ENCODE measurements at regions not wholly inside any gene's neighbourhood (a gene's known extent, or its start where the extent isn't known, plus 50 kb on each side); places are given as distances from the start of the nearest gene placed in this dataset.

GRCh38 chr2:515441-516127 lies 161.6 kb downstream of the TMEM18 start:
- H2AFZ ChIP-seq (ENCODE audit: low read depth): no peak overlapping the region
- H3K4me2 ChIP-seq: no peak overlapping the region
- no peaks in the 10 kb centered on the region for H3F3A ChIP-seq (replicated peaks; ENCODE audit: insufficient read depth)
- H3K4me1 ChIP-seq (ENCODE audit: control insufficient read depth in 1 of 2, insufficient read depth in 2 of 2, low read depth in 1 of 2, low read length in 1 of 2): no peaks in the 10 kb centered on the region
- 32% methylated on average over 3 of the region's 3 CpGs for WGBS (ENCODE audit: low lambda C conversion rate)
- H3K9me2 ChIP-seq: no peaks in the 10 kb centered on the region
- H4K20me1 ChIP-seq (ENCODE audit: insufficient read depth): no peaks in the 10 kb centered on the region
- H3K4me3 ChIP-seq (ENCODE audit: low read depth in 2 of 2, low read length in 1 of 2): no peak overlapping the region
- no peak overlapping the region for H3K9ac ChIP-seq
- 0 out of 2 replicates have a peak, but pooled peaks cover 5% of the 10 kb centered on the region for H3K9me3 ChIP-seq
- no peaks in the 10 kb centered on the region for H3K27me3 ChIP-seq (ENCODE audit: insufficient read depth)
- ChIA-PET POLR2A (no interaction called here), CTCF (interaction anchor here (1.0 to 2.9 kb wide), 3 partner anchors 10 to 58 kb away, joined by 3 to 10 read pairs (median 4); no protein-coding TSS in a partner anchor)
- no peak overlapping the region for H3K27ac ChIP-seq (ENCODE audit: low read depth in 2 of 2, low read length in 1 of 2)
- DNase-seq: no peak
- no peaks in the 10 kb centered on the region for H3K36me3 ChIP-seq (replicated peaks in 1 of 2; ENCODE audit: control insufficient read depth in 1 of 2, insufficient read depth in 2 of 2, low read length in 1 of 2)
- no peaks in the 10 kb centered on the region for H3K79me2 ChIP-seq (ENCODE audit: insufficient read depth)
- TF ChIP-seq NRF1 (IDR thresholded peaks at IDR 0.05; ENCODE audit: low read depth, low read length) (no peak), EP300 (IDR thresholded peaks at IDR 0.05; ENCODE audit: borderline replicate concordance in 1 of 2, low read depth in 1 of 2, low read length in 1 of 2) (no peak), RXRA (IDR thresholded peaks at IDR 0.05; ENCODE audit: borderline replicate concordance, low read depth) (no peak)
- TF ChIP-seq, protein P1, sequence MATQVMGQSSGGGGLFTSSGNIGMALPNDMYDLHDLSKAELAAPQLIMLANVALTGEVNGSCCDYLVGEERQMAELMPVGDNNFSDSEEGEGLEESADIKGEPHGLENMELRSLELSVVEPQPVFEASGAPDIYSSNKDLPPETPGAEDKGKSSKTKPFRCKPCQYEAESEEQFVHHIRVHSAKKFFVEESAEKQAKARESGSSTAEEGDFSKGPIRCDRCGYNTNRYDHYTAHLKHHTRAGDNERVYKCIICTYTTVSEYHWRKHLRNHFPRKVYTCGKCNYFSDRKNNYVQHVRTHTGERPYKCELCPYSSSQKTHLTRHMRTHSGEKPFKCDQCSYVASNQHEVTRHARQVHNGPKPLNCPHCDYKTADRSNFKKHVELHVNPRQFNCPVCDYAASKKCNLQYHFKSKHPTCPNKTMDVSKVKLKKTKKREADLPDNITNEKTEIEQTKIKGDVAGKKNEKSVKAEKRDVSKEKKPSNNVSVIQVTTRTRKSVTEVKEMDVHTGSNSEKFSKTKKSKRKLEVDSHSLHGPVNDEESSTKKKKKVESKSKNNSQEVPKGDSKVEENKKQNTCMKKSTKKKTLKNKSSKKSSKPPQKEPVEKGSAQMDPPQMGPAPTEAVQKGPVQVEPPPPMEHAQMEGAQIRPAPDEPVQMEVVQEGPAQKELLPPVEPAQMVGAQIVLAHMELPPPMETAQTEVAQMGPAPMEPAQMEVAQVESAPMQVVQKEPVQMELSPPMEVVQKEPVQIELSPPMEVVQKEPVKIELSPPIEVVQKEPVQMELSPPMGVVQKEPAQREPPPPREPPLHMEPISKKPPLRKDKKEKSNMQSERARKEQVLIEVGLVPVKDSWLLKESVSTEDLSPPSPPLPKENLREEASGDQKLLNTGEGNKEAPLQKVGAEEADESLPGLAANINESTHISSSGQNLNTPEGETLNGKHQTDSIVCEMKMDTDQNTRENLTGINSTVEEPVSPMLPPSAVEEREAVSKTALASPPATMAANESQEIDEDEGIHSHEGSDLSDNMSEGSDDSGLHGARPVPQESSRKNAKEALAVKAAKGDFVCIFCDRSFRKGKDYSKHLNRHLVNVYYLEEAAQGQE (IDR thresholded peaks at IDR 0.05; ENCODE audit: low read depth, low read length): no peak

DNA sequence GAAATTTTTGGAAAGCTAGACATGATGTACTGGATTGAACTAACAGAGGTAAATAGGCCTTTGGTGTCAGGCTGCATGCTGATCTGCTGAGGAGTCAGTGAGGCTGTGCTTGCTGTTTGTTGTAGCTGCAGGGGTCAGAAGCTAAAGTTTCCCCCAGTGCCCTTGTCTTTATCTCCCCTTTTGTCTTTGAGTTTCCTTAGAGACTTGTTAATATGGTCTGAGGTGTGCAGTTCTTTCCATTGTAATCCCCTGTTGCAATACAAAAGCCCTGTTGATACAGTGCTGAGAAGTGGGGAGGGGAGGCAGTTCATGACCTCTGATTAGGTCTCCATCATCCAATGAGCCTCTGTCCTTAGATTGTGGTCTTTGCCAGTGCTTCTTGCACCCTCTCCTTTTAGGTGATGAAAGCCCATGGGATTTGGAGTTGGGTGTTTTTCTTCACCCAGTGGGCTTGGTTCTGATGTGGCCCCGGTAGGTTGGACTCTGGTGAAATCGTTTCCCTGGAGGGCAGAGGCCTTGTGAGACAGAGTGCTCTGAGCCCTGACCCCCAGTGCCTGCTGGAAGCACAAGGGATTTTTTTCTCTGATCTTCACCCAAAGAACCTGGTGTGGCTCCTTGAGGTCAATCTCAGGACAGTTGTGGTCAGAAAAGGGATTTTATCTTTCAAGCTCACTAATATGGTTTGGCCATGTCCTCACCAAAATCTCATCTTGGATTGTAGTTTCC lies 163.1 kb downstream of the TMEM18 start:
- Histone ChIP-seq H2AFZ (ENCODE audit: low read depth) (no peak overlapping the region), H4K20me1 (ENCODE audit: insufficient read depth) (no peaks in the 10 kb centered on the region)
- CTCF ChIA-PET: interaction anchor here (1.0 to 2.9 kb wide), 4 partner anchors 11 to 124 kb away, joined by 3 to 10 read pairs (median 4); no protein-coding TSS in a partner anchor

More for the DNA sequence above, 163.1 kb downstream of the TMEM18 start:
- H3K4me3 ChIP-seq (ENCODE audit: low read depth in 2 of 2, low read length in 1 of 2): no peak overlapping the region
- WGBS (ENCODE audit: low lambda C conversion rate): 13% methylated on average over 2 of the region's 2 CpGs
- no peaks in the 10 kb centered on the region for H3K9me2 ChIP-seq
- POLR2A ChIA-PET: no interaction called here
- H3K27ac ChIP-seq (ENCODE audit: low read depth in 2 of 2, low read length in 1 of 2): no peak overlapping the region
- H3K36me3 ChIP-seq (replicated peaks in 1 of 2; ENCODE audit: control insufficient read depth in 1 of 2, insufficient read depth in 2 of 2, low read length in 1 of 2): no peaks in the 10 kb centered on the region
- no peak overlapping the region for H3K4me2 ChIP-seq
- H3K9ac ChIP-seq: no peak overlapping the region
- 0 out of 2 replicates have a peak, but pooled peaks cover 5% of the 10 kb centered on the region for H3K9me3 ChIP-seq
- H3K27me3 ChIP-seq (ENCODE audit: insufficient read depth): no peaks in the 10 kb centered on the region
- H3K79me2 ChIP-seq (ENCODE audit: insufficient read depth): no peaks in the 10 kb centered on the region
- no peaks in the 10 kb centered on the region for H3F3A ChIP-seq (replicated peaks; ENCODE audit: insufficient read depth)
- no peak for TF ChIP-seq GATA2 (CRISPR knock-in tag; IDR thresholded peaks at IDR 0.05)
- TF ChIP-seq, protein P1 (IDR thresholded peaks at IDR 0.05; ENCODE audit: low read depth, low read length): no peak
- TF ChIP-seq NFIC (IDR thresholded peaks at IDR 0.05; ENCODE audit: borderline replicate concordance): no peak
- no peak for TF ChIP-seq ELF1 (IDR thresholded peaks at IDR 0.05)
- TF ChIP-seq SMC3 (IDR thresholded peaks at IDR 0.05; ENCODE audit: low read depth, low read length): no peak
- TF ChIP-seq, protein P2, sequence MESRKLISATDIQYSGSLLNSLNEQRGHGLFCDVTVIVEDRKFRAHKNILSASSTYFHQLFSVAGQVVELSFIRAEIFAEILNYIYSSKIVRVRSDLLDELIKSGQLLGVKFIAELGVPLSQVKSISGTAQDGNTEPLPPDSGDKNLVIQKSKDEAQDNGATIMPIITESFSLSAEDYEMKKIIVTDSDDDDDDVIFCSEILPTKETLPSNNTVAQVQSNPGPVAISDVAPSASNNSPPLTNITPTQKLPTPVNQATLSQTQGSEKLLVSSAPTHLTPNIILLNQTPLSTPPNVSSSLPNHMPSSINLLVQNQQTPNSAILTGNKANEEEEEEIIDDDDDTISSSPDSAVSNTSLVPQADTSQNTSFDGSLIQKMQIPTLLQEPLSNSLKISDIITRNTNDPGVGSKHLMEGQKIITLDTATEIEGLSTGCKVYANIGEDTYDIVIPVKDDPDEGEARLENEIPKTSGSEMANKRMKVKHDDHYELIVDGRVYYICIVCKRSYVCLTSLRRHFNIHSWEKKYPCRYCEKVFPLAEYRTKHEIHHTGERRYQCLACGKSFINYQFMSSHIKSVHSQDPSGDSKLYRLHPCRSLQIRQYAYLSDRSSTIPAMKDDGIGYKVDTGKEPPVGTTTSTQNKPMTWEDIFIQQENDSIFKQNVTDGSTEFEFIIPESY (IDR thresholded peaks at IDR 0.05; ENCODE audit: borderline replicate concordance, low read depth): no peak
- TF ChIP-seq, protein P3, sequence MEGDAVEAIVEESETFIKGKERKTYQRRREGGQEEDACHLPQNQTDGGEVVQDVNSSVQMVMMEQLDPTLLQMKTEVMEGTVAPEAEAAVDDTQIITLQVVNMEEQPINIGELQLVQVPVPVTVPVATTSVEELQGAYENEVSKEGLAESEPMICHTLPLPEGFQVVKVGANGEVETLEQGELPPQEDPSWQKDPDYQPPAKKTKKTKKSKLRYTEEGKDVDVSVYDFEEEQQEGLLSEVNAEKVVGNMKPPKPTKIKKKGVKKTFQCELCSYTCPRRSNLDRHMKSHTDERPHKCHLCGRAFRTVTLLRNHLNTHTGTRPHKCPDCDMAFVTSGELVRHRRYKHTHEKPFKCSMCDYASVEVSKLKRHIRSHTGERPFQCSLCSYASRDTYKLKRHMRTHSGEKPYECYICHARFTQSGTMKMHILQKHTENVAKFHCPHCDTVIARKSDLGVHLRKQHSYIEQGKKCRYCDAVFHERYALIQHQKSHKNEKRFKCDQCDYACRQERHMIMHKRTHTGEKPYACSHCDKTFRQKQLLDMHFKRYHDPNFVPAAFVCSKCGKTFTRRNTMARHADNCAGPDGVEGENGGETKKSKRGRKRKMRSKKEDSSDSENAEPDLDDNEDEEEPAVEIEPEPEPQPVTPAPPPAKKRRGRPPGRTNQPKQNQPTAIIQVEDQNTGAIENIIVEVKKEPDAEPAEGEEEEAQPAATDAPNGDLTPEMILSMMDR (IDR thresholded peaks at IDR 0.05): no peak
- no peak for TF ChIP-seq RAD21 (IDR thresholded peaks at IDR 0.05; ENCODE audit: low read length)
- no peak for TF ChIP-seq GABPA (IDR thresholded peaks at IDR 0.05; ENCODE audit: low read depth)
- no peak for DNase-seq
- H3K4me1 ChIP-seq (ENCODE audit: control insufficient read depth in 1 of 2, insufficient read depth in 2 of 2, low read depth in 1 of 2, low read length in 1 of 2): no peaks in the 10 kb centered on the region
